ENCODE measurements at regions not wholly inside any gene's neighbourhood (a gene's known extent, or its start where the extent isn't known, plus 50 kb on each side); places are given as distances from the start of the nearest gene placed in this dataset.

DNA sequence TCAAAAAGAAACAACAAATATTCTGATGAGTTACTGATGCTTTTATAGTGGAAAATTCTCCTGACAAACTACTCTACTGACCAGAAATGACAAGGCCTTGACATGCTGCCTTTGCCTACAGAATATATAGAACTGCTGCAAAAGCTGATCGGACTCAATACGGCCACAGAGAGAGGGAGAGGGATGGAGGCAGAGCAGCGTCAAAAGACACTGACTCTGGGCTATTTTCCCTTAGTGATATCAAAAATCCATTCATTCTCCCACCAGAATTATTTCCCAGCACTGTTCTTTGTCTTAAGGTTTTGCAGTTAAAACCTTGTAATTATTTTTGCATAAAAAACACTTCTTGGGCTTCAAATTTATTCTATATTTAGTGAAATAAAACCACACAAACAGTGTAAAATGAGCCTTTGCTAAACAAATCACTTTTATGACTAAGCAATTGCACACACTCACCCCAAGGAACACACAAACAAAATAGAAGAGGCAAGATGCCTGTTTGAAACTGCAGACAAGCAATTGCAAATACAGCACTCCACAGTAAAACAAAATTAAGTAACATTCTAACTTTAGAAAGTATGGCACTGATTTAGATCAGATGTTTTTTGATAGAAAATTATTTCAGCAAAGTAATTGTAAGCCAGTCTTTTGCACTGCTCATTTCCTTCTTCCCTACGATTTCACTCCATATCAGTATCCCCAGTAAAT, 1036.4 kb downstream of the ADGRL2 start:
- TF ChIP-seq, protein P1, sequence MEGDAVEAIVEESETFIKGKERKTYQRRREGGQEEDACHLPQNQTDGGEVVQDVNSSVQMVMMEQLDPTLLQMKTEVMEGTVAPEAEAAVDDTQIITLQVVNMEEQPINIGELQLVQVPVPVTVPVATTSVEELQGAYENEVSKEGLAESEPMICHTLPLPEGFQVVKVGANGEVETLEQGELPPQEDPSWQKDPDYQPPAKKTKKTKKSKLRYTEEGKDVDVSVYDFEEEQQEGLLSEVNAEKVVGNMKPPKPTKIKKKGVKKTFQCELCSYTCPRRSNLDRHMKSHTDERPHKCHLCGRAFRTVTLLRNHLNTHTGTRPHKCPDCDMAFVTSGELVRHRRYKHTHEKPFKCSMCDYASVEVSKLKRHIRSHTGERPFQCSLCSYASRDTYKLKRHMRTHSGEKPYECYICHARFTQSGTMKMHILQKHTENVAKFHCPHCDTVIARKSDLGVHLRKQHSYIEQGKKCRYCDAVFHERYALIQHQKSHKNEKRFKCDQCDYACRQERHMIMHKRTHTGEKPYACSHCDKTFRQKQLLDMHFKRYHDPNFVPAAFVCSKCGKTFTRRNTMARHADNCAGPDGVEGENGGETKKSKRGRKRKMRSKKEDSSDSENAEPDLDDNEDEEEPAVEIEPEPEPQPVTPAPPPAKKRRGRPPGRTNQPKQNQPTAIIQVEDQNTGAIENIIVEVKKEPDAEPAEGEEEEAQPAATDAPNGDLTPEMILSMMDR (IDR thresholded peaks at IDR 0.05; ENCODE audit: borderline replicate concordance, extremely low read depth, insufficient read depth), result no peak
- no peak overlapping the region for H3K4me3 ChIP-seq (ENCODE audit: low read length in 3 of 3)
- H3K36me3 ChIP-seq (ENCODE audit: control insufficient read depth in 2 of 3, insufficient read depth in 3 of 3, low read length in 3 of 3), result no peaks in the 10 kb centered on the region
- peak in 2 of 5 donors; percentile 34 to 40 for DNase-seq
- peaks cover 0 to 3% (median 0%) of the 10 kb centered on the region in 3 donors for H3K4me1 ChIP-seq (ENCODE audit: control insufficient read depth in 2 of 3, insufficient read depth in 2 of 3, low read depth in 1 of 3, low read length in 3 of 3)
- intact Hi-C loops (cut with DNase I), result no loop called here
- H3K9me3 ChIP-seq (ENCODE audit: control insufficient read depth in 2 of 3, insufficient read depth in 1 of 3, low read length in 3 of 3), result no peaks in the 10 kb centered on the region
- no peaks in the 10 kb centered on the region for H3K27me3 ChIP-seq (ENCODE audit: control insufficient read depth, insufficient read depth, low read length)
- FAIRE-seq, result no peak
- H3K9ac ChIP-seq (ENCODE audit: low read length in 3 of 3), result no peak overlapping the region
- H3K27ac ChIP-seq (ENCODE audit: low read depth in 2 of 2, low read length in 2 of 2), result no peak overlapping the region

DNA sequence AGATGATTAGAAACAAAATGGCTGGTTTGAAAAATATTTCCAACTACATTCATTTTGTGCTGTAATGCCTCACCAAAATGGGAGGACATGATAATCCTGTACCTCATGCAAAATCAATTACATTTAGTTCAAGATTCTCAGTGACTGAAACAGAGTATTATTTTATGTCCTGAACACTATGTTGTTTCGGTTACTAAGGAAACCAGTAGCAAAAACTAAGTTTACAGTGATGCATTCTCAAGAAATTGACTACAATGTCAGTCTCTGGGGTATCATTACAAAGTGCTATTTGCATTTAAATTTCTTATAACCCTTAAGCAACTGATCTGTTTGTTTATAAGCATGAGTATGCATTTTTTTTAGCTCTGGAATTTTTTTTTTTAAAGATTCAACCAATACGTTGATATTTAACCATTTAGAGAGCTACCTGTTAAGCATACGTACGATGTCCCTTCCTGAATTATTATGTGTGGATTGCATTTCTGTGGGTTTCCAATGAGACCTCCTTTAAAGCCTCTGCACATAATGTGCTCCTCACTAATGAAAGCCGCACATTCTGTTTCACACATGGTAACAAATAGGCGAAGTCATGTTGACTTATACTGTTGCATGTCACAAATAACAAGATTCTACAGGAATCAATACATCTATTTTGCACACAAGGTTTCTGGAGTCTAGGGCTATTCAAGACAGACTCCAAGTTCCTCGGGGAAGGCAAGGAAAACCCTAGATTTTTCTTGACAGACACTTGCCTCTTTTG, 1035.7 kb downstream of the ADGRL2 start:
- no peaks in the 10 kb centered on the region for H3K27me3 ChIP-seq (ENCODE audit: control insufficient read depth, insufficient read depth, low read length)
- H3K9ac ChIP-seq (ENCODE audit: low read length in 3 of 3), result no peak overlapping the region
- no peaks in the 10 kb centered on the region for H3K36me3 ChIP-seq (ENCODE audit: control insufficient read depth in 2 of 3, insufficient read depth in 3 of 3, low read length in 3 of 3)
- FAIRE-seq (no peak), DNase-seq (peak in 1 of 5 donors; percentile 38)
- TF ChIP-seq, protein P1 (IDR thresholded peaks at IDR 0.05; ENCODE audit: borderline replicate concordance, extremely low read depth, insufficient read depth), result no peak
- no peaks in the 10 kb centered on the region for H3K9me3 ChIP-seq (ENCODE audit: control insufficient read depth in 2 of 3, insufficient read depth in 1 of 3, low read length in 3 of 3)
- H3K27ac ChIP-seq (ENCODE audit: low read depth in 2 of 2, low read length in 2 of 2), result no peak overlapping the region
- intact Hi-C loops (cut with DNase I), result no loop called here
- no peak overlapping the region for H3K4me3 ChIP-seq (ENCODE audit: low read length in 3 of 3)
- peaks cover 0 to 3% (median 0%) of the 10 kb centered on the region in 3 donors for H3K4me1 ChIP-seq (ENCODE audit: control insufficient read depth in 2 of 3, insufficient read depth in 2 of 3, low read depth in 1 of 3, low read length in 3 of 3)

DNA sequence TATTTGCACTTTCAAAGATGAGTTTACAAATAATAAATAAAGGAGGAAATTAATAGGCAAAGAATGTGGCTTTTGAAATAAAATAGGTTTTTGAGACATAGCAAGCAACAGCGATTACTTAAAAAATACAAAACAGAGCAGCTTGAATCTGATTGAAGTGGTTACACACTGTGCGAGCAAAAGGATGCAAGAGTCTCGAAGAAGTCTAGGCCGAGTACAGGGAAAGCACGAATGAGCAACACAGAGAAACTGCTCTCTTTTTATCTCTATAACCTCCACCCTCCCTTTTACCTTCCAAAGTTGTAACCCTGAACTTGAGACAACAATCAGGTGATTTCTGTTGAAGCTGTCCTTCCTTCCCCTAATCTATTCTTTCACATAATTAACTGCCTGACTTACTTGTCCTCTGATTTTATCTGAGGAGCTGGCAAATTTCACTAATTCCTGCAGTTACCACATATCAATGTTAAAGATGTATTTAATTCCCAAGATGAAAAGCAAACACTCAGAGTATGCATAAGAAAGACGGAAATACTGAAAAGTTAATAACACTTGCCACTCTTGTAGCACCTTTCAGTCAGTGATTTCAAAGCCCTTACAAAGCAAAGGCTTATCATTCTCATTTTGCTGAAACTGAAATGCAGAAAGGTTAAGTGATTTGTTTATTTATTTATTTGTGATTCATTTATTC, 1030.1 kb downstream of the ADGRL2 start:
- no peak overlapping the region for H3K27ac ChIP-seq (ENCODE audit: low read depth in 2 of 2, low read length in 2 of 2)
- no peak for FAIRE-seq

More for the DNA sequence above, 1030.1 kb downstream of the ADGRL2 start:
- TF ChIP-seq, protein P1 (IDR thresholded peaks at IDR 0.05; ENCODE audit: borderline replicate concordance, extremely low read depth, insufficient read depth), result no peak
- no peak overlapping the region for H3K9ac ChIP-seq (ENCODE audit: low read length in 3 of 3)
- no peak for DNase-seq
- intact Hi-C loops (cut with DNase I), result no loop called here
- no peak overlapping the region for H3K4me3 ChIP-seq (ENCODE audit: low read length in 3 of 3)
- H3K4me1 ChIP-seq (ENCODE audit: control insufficient read depth in 2 of 3, insufficient read depth in 2 of 3, low read depth in 1 of 3, low read length in 3 of 3), result no peaks in the 10 kb centered on the region
- no peaks in the 10 kb centered on the region for H3K36me3 ChIP-seq (ENCODE audit: control insufficient read depth in 2 of 3, insufficient read depth in 3 of 3, low read length in 3 of 3)
- no peaks in the 10 kb centered on the region for H3K9me3 ChIP-seq (ENCODE audit: control insufficient read depth in 2 of 3, insufficient read depth in 1 of 3, low read length in 3 of 3)
- H3K27me3 ChIP-seq (ENCODE audit: control insufficient read depth, insufficient read depth, low read length), result no peaks in the 10 kb centered on the region
